Body of pancreas (tissue), 4 donors: ENCODE measurements at regions not wholly inside any gene's neighbourhood (a gene's known extent, or its start where the extent isn't known, plus 50 kb on each side); places are given as distances from the start of the nearest gene placed in this dataset.

Experiments used
- CTCF ChIP-seq, 7 experiments: fragments of 450-650 bp in 4 of 7; fragments of 200-600 bp in 3 of 7; sonication (generic) in 3 of 7; IDR thresholded peaks; one replicate each; pipeline ENCODE4 v1.5.1; 2016 to 2019; ENCODE audit warnings: antibody characterized with exemption in 7 of 7
- POLR2A ChIP-seq, 3 donors: fragments of 450-650 bp; IDR thresholded peaks; one replicate each; pipeline ENCODE4 v1.6.1; 2016; ENCODE audit warnings: antibody characterized with exemption in 3 of 3, mild to moderate bottlenecking in 2 of 3

GRCh38 chr1:182240085-182240484 is 151.5 kb downstream of the GLUL start:
- no peak for TF ChIP-seq CTCF (IDR thresholded peaks at IDR 0.05)
- TF ChIP-seq POLR2A (IDR thresholded peaks at IDR 0.05), result no peak
